ENCODE measurements at regions not wholly inside any gene's neighbourhood (a gene's known extent, or its start where the extent isn't known, plus 50 kb on each side); places are given as distances from the start of the nearest gene placed in this dataset.

GRCh38 chr11:15730263-15730994 lies 615.7 kb downstream of the INSC start:
- DNase-seq (ENCODE audit: low read depth in 2 of 2), result no peak

GRCh38 chr11:15730995-15731385 lies 616.3 kb downstream of the INSC start:
- DNase-seq (ENCODE audit: low read depth in 2 of 2), result no peak

GRCh38 chr11:15735706-15736105 lies 620.6 kb downstream of the SOX6 start:
- DNase-seq (ENCODE audit: low read depth in 2 of 2), result no peak

- DNase-seq (ENCODE audit: low read depth in 2 of 2), result no peak
These were observed 619.0 kb downstream of the SOX6 start for GRCh38 chr11:15737320-15737719.

- no peak for DNase-seq (ENCODE audit: low read depth in 2 of 2)
These were observed 617.4 kb downstream of the SOX6 start for GRCh38 chr11:15738931-15739330.

- DNase-seq (ENCODE audit: low read depth in 2 of 2), result no peak
These were observed 613.5 kb downstream of the SOX6 start for GRCh38 chr11:15742626-15743519.

- no peak for DNase-seq (ENCODE audit: low read depth in 2 of 2)
These were observed 611.7 kb downstream of the SOX6 start for GRCh38 chr11:15744693-15745092.

- DNase-seq (ENCODE audit: low read depth in 2 of 2), result no peak
These were observed 611.1 kb downstream of the SOX6 start for GRCh38 chr11:15745266-15745665.

GRCh38 chr11:15747671-15748070 lies 608.7 kb downstream of the SOX6 start:
- DNase-seq (ENCODE audit: low read depth in 2 of 2), result no peak

- DNase-seq (ENCODE audit: low read depth in 2 of 2), result no peak
These were observed 608.2 kb downstream of the SOX6 start for GRCh38 chr11:15748132-15748531.

GRCh38 chr11:15748741-15749140 lies 607.6 kb downstream of the SOX6 start:
- no peak for DNase-seq (ENCODE audit: low read depth in 2 of 2)

GRCh38 chr11:15750535-15751308 lies 605.6 kb downstream of the SOX6 start:
- DNase-seq (ENCODE audit: low read depth in 2 of 2), result no peak

GRCh38 chr11:15754221-15754620 lies 602.1 kb downstream of the SOX6 start:
- no peak for DNase-seq (ENCODE audit: low read depth in 2 of 2)

GRCh38 chr11:15757048-15757698 lies 599.2 kb downstream of the SOX6 start:
- no peak for DNase-seq (ENCODE audit: low read depth in 2 of 2)

- DNase-seq (ENCODE audit: low read depth in 2 of 2), result no peak
These were observed 597.4 kb downstream of the SOX6 start for GRCh38 chr11:15758857-15759465.

GRCh38 chr11:15761235-15761634 lies 595.1 kb downstream of the SOX6 start:
- no peak for DNase-seq (ENCODE audit: low read depth in 2 of 2)

- DNase-seq (ENCODE audit: low read depth in 2 of 2), result no peak
These were observed 592.0 kb downstream of the SOX6 start for GRCh38 chr11:15764326-15764725.

GRCh38 chr11:15764948-15765347 lies 591.4 kb downstream of the SOX6 start:
- no peak for DNase-seq (ENCODE audit: low read depth in 2 of 2)

GRCh38 chr11:15765530-15765929 lies 590.8 kb downstream of the SOX6 start:
- no peak for DNase-seq (ENCODE audit: low read depth in 2 of 2)

GRCh38 chr11:15768321-15768720 lies 588.0 kb downstream of the SOX6 start:
- DNase-seq (ENCODE audit: low read depth in 2 of 2), result no peak

- DNase-seq (ENCODE audit: low read depth in 2 of 2), result no peak
These were observed 587.1 kb downstream of the SOX6 start for GRCh38 chr11:15769203-15769602.
